Posterior cingulate gyrus (tissue), 11 donors: ENCODE measurements at regions not wholly inside any gene's neighbourhood (a gene's known extent, or its start where the extent isn't known, plus 50 kb on each side); places are given as distances from the start of the nearest gene placed in this dataset.

Experiments
- DNase-seq, 10 donors: peaks; one replicate each; pipeline versions ENCODE4 v3.0.0 to v3.0.0-alpha.2; 2020 to 2021; ENCODE audit warnings: mixed read lengths in 3 of 10
- intact Hi-C: fragments of 100-400 bp; cut with DNase I; formaldehyde crosslinking; loops from one replicate; pipeline ENCODE4 v1.15.1; 2023

DNA sequence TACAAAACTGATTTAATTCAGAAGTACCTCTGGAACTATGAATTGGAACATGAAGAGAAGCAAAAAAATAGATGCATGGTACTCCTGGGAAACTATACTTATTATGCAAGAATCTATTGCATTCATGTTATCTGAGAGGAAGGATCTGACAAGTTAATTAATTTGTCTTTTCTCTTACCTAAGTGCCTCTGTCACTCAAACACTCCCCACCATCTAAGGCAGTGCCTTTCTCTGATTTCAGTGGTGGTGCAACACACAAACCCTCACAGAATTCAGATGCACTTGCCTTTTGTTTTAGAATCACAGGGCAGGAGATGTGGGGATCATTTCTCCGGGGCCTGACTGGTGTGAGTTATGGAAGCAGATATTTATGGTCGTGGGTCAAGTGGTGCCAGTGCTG lies 52.5 kb upstream of the C9orf72 start:
- intact Hi-C loops: no loop called here
- DNase-seq: no peak

DNA sequence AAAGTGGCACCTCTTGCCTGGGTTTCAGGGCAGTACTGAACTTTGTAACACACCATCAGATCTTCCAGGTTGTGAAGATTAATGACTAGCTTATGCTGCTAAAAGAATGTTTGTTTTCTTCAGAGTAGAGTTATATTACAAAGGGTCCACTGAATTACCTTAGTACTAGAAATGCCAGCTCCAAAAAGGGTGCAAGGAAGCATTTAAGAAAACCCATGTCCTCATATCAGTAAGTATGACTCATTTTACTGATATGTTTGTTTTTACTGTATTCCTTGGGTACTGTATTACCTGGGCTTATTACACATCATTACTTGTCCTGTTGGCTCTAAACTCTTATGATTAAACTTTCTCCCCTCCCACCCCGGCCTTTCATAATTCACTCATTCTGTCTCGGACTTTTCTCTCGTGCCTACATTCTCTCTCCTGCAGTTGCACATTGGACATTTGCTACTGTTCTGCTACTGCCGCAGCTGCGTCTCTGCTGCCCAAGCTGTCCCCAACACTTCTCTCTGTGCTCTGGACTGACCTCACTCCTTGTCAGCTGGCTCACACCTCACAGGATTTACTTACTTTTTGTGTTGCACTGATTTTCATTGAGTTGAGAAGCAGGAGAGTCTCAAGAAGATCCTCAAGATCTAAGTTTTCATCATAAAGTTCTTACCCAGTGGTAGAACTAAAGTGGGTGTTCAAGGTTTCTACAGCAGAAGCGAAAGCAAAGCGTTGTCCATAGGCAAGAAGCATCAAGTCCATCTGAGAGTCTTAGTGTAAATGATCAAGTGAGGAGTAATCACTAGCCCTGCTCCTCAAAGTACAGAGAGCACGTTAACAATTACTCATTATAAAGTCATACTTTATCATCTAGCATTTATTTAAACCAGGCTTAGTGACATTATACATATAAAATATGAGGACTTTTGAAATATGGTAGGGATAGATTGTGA lies 53.2 kb upstream of the C9orf72 start:
- no peak for DNase-seq

DNA sequence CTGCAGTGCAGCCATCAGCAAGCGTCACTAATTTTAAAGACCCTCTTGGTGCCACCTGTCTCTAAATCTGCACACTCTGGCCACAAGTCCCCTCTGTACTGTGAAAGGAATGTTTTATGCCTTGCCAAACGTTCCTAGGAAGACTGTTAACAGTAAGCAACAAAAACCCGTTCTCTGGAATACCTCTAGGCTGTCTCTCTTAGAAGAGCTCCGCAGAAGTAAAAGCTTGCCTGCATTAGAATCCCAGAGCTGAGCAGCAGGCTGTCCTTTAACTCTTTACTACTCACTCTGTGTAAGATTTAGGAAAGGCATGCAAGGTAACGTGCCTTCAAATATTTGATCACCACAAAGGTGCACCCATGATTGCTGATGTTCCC lies 53.9 kb upstream of the C9orf72 start:
- DNase-seq: no peak

More for the DNA sequence above, 53.2 kb upstream of the C9orf72 start:
- intact Hi-C loops: no loop called here

DNA sequence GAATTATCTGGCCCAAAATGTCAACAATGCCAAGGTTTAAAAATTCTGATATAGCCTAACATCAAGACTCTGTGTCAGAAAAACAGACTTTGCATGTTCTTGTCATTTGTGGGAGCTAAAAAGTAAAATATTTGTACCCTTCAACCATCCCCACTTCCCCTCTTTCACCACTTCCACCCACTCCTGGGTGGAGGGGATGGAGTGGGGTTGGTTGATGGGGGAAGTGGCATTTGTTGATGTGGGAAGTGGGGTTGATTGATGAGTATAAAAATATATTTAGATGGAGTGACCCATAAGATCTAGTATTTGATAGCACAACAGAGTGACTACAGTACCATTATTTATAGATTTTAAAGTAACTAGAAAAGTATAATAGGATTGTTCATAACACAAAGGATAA lies 55.0 kb upstream of the C9orf72 start:
- intact Hi-C loops: no loop called here
- DNase-seq: no peak

More for the DNA sequence above, 53.9 kb upstream of the C9orf72 start:
- intact Hi-C loops: no loop called here

DNA sequence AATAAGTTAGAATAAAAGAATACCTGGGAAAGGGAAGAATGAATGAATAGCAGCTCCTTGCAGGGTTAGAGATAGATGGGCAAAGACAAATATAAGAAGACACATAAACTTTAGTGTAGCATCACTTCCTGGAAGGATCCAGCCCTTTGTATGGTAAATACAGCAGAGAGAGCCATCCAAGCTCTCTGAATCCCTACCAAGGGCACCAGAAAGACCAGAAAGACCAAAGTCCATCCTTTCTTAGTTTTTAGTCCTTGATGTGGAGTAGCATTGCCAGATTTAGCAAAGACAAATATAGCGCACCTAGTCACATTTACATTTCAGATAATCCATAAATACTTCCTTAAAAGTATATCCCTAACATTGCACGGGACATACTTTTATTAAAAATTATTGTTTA lies 56.1 kb upstream of the C9orf72 start:
- no peak for DNase-seq

DNA sequence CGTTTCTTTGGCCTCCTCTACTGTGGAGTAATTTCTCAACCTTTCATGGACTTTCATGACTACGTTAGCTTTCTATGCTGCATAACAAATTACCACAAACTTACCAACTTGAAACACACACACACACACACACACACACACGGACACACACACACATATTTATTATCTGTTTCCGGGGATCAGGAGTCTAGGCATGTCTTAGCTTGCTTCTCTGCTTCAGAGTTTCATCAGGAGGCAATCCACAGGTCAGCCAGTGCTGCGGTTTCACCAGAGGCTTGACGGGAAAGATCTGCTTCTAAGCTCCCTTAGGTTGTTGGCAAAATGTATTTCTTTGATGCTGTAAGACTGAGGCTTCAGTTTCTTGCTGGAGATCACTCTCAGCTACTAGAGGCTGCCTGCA lies 59.0 kb upstream of the C9orf72 start:
- intact Hi-C loops: no loop called here
- DNase-seq: no peak

More for the DNA sequence above, 56.1 kb upstream of the C9orf72 start:
- intact Hi-C loops: no loop called here

DNA sequence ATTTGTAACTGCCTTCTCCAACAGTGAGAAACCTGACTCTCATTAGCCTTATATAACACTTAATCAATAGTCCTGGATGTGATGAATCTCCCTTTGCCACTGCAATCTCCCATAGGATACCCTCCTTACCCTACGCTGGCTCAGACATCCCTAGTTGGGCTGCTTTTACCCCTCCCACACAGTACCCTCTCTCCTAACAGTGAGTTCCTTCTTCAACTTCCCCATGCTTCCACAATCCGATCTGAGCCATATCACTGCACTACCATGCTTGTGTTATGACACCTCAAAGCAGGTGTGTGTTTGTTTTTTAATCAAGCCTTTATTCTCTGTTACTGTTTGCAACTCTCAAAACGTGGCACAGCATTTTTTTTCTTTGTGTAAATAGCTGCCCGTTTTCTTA lies 60.5 kb upstream of the C9orf72 start:
- intact Hi-C loops: no loop called here
- no peak for DNase-seq

DNA sequence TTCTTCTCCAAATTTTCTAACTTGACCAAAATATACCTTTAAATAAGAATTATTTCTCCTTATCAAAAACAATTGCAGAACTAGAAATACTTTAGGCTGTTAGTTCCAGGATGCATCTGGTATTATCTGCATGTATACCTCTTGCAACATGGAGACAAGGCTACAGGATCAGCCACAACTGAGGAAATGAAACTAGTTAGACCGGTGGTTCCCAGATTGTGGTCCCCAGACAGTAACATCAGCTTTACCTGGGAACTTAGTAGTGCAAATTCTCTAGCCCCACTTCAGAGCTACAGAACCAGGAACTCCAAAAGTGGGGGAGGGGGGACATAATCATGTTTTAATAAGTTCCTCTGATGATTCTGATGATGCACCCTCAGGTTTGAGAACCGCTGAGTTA lies 61.6 kb upstream of the C9orf72 start:
- intact Hi-C loops: no loop called here
- DNase-seq: no peak

DNA sequence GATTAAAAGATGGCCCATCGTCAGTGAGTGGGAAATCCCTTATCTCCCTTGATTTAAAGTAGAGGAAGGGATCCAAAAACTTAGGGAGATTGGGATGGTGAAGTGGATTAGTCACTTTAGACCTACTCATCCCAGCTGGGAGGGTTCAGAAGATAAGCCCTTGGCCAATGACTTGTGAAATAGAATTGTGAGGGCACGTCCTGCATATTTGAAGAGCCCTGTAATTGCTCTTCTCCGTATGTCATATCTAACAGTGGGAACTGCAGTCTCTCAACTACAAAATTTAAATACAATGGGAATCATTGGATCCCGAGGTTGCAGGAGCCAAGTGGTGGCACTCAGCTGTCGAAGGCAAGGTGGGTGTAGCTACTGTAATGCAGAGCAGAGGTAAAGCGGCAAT lies 65.4 kb upstream of the C9orf72 start:
- intact Hi-C loops: no loop called here
- DNase-seq: no peak

DNA sequence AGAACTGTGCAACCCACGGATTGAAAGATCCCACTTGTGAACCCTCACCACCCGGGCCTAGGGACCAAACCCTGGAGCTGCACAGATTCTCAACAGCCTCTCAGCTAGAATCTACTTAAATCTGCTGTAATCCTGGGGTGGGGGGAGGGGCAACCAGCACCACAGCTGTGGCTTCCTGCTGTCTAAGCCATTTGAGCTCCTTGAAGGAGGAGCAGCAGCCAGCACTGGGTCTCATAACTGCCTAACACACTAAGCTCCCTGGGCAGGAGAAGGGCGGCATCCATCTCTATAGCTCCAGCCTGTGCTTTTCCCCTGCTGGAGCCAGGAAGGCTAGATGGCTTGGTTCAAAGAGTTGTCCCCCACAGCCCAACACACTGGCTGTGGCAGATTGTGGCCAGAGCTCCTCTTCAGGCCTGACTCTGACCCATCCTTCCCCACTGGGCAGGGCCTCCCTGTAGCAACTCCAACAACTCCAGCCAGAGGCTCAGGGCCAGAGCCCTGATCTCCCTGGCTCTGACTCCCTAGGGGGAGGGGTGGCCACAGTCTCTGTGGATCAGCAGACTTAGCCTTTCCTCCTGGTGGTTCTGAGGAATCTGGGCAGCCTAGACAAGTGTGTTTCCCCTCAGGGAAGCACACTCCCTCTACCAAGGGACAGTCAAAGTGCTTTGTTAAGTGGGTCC lies 72.0 kb upstream of the C9orf72 start:
- no peak for DNase-seq
- intact Hi-C loops: no loop called here

DNA sequence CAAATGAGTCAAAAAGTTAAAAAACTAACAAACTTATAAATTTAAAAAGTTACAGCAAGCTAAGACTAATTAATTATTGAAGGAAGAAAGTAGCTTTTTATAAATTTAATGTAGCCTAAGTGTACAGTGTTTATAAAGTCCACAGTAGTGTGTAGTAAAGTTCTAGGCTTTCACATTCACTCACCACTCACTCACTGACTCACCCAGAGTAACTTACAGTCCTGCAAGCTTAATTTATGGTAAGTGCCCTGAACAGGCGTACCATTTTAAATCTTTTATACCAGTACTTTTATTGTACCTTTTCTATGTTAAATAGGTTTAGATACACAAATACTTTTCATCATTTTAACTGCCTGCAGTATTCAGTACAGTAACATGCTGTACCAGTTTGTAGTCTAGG lies 80.0 kb upstream of the C9orf72 start:
- DNase-seq: no peak
- intact Hi-C loops: no loop called here

DNA sequence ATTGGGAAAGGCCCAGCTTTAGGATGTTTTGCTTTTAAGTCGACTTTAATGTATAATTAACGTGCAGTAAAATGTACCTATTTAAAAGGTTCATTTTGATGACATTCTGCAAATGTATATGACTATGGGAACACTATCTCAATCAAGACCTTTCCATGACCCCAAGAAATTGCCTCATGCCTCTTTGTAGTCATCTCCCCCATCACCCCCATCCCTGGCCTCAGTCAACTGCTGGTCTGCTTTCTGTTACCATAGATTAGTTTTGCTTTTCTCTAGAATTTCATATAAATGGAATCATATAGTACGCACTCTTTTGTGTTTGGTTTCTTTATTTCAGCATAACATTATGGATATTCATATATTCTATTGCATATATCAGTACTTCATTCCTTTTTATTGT lies 80.7 kb upstream of the C9orf72 start:
- no peak for DNase-seq
- intact Hi-C loops: no loop called here

DNA sequence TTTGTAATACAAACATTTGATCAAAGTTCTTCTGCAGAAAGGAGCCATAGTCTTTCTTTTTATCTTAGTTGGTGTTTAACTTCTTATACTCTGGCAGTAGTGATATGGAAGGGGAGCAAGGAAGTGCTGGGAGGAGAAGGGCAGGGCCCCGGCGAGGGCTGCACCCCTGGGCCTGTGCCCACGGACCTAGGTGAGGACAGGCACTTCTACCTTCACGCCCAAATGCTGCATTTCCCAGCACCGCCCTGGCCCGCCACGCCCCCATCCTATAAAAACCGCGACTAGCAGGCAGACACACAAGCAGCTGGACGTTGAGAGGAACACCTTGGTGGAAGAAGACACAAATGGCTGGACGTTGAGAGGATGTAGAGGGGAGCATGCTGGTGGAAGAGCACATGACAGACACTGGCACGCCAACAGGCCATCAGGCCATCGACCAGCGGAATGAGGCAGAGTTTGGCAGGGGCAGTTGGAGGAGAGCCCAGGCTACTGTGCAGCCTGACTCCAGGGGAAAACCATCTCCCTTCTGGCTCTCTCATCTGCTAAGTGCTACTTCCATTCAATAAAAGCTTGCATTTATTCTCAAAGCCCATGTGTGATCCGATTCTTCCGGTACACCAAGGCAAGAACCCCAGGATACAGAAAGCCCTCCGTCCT lies 81.5 kb upstream of the C9orf72 start:
- intact Hi-C loops: no loop called here
- DNase-seq: peak in 3 of 10 donors; percentile 12 to 86 (median 36)

DNA sequence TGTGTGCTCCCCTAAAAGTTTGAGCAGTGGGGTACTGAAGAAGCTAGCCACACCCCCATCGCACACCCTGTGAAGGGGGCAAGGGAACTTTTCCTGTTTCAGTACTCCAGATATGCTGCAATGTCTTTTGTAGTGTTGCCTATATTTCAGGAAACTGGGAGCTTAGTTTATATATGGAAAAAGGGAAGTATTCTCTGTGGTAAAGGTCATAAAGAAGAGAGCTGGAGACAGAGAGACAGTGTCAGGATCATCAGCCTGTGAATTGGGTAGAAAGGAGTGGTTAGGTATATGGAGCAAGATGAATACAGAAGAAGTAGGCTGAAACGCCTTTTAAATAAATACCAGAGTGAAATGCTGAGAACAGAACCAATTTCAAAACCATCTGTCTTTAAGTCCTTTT lies 82.2 kb upstream of the C9orf72 start:
- intact Hi-C loops: no loop called here
- no peak for DNase-seq

DNA sequence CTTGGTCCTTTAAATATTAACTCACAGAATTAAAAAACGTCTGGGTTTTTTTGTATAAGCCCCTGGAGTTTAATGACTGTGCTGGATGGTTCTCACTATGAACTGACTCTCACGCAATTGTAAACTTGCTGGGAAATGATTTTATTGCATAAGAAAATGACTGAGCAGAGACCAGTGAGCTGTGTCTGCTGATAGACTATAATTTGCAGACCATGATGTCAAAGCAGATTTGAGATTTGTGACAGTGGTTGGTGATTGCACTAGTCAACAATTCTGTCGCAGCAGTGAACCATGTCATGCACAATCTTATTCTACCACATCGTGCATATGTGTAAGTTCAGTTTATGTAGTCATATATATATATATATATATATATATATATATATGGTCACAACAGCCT lies 85.7 kb upstream of the C9orf72 start:
- intact Hi-C loops: no loop called here
- no peak for DNase-seq

DNA sequence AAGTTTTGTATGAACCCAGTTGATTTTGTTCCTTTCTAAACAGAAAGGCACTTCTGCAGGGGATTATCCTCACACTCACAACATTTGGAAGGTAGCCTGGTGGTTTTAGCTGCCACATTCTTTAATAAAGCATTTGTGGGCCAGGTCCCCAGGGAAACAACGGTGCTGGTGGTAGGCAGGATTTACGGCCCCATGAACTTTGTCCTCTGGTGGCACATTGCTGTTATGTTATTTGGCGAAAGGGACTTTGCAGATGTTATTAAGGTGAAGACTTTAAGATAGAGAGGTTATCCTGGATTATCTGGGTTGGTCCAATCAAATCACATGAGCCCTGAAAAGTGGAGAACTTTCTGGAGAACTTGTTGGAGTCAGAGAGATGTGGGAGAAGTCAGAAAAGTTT lies 86.3 kb upstream of the C9orf72 start:
- intact Hi-C loops: no loop called here
- no peak for DNase-seq

DNA sequence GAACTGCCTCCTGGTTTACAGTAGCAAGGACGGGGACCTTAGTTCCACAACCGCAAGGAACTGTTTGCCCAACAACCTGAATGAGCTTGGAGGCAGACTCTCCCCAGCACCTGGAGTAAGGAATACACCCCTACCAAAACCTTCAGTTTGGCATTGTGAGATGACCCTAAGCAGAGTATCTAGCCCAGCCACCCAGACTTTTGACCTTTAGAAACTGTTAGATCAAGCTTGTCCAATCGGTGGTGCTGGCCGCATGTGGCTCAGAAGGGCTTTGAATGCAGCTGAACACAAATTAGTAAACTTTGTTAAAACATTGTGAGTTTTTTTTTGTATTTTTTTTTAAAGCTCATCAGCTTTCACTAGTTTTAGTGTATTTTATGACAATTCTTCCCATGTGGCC lies 86.9 kb upstream of the C9orf72 start:
- DNase-seq: no peak
- intact Hi-C loops: no loop called here

DNA sequence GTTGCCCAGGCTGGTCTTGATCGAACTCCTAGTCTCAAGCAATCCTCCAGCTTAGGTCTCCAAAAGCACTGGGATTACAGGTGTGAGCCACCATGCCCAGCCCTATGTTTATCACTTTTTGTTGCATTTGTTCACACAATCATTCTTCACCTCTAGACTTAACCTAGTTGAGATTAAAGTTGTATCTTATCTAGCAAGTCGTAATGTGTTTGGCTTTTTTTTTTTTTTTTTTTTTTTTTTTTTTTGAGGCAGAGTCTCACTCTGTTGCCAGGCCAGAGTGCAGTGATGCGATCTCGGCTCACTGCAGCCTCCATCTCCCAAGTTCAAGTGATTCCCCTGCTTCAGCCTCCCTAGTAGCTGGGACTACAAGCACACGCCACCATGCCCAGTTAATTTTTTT lies 90.2 kb upstream of the C9orf72 start:
- intact Hi-C loops: no loop called here

DNA sequence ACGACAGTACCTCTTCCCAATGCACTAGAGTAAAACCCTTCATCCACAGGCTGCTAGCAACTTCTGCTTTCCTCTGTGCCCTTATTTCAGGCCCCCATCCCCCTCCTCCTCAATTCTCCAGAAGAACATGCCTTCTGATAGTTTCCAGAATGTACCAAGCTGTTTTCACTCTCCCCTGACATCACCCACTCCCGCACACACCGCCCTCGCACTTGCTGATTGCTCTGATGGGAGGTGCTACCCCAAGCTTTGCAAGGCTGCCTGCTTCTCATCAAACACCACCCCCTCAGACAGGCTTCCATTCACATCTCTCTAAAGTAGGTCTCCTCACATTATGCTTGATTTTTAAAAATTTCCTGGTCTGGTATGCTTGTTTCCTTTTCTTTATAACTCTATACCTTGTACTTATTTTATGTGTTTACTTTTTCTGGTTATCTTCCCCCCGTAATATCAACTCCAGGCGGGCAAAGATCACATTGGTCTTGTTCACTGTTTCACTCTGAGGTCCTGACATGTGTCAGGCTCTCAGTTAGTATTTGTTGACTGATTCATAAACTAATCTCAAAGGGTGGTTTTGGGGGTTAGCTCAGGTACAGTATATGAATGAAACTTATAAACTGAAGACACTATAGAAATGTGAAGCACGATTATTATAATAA lies 91.0 kb upstream of the C9orf72 start:
- intact Hi-C loops: no loop called here
- peak in 2 of 10 donors; percentile 52 to 79 for DNase-seq

More for the DNA sequence above, 90.2 kb upstream of the C9orf72 start:
- no peak for DNase-seq

DNA sequence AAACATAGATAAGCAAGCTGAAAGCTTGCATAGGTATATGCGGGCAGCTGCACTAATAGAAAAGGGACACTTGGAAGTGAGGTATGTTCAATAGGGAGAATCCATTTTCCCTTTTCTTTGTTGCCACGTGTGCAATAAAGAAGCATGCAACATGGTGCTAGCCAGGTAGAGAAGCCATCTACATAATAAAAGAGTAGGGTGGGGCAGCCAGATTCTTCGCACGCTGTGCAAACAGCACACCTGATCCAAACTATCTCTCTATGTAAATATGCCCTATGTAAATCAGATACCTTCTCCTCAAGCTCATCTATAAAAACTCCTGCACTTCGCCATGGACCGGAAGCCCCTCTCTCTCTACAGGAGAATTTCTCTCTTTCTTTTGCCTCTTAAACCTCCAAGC lies 91.9 kb upstream of the C9orf72 start:
- intact Hi-C loops: no loop called here
- DNase-seq: peak in 1 of 10 donors; percentile 9

DNA sequence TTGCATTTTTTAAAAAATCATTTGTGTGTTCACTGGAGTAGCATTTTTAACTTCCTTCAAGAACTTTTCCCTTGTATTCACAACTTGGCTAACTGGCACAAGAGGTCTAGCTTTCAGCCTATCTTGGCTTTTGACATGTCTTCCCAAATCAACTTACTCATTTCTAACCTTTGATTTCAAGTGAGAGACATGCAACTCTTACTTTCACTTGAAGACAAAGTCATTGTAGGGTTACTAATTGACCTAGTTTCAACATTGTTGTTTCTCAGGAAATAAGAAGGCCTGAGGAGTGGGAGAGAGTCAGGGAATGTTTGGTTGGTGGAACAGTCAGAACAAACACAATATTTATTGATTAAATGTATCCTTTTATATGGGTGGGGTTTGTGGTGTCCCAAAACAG lies 95.0 kb upstream of the C9orf72 start:
- DNase-seq: no peak
- intact Hi-C loops: no loop called here
